ENCODE measurements at regions not wholly inside any gene's neighbourhood (a gene's known extent, or its start where the extent isn't known, plus 50 kb on each side); places are given as distances from the start of the nearest gene placed in this dataset.

DNA sequence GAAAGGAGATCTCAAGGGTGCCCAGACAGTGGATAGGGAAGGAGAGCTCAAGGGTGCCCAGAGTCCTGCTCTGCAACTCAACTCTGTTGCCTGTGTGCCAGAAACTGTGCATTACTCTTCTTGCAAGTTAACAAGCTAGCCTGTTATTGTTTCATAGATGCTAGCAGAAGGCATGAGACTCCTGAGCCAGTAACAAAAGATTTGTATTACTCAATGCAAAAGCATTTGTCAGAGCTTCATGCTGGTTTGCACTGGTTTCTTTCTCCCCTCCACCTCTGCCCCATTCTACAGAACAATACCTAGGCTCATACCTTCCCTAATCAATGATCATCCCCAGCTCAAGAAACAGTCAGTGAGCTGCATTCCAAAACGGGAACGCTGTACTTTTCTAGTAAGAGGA, 124.5 kb upstream of the NEIL3 start:
- no peak for TF ChIP-seq EZH2 (IDR thresholded peaks at IDR 0.05)
- TF ChIP-seq POLR2AphosphoS5 (IDR thresholded peaks at IDR 0.05; ENCODE audit: borderline replicate concordance, low read depth, low read length), result no peak
